ENCODE measurements at regions not wholly inside any gene's neighbourhood (a gene's known extent, or its start where the extent isn't known, plus 50 kb on each side); places are given as distances from the start of the nearest gene placed in this dataset.
"Not testable (repeated sequence)": the region's sequence is repeated elsewhere in the genome, so short reads cannot be mapped to it uniquely, and the experiment has no call there.

DNA sequence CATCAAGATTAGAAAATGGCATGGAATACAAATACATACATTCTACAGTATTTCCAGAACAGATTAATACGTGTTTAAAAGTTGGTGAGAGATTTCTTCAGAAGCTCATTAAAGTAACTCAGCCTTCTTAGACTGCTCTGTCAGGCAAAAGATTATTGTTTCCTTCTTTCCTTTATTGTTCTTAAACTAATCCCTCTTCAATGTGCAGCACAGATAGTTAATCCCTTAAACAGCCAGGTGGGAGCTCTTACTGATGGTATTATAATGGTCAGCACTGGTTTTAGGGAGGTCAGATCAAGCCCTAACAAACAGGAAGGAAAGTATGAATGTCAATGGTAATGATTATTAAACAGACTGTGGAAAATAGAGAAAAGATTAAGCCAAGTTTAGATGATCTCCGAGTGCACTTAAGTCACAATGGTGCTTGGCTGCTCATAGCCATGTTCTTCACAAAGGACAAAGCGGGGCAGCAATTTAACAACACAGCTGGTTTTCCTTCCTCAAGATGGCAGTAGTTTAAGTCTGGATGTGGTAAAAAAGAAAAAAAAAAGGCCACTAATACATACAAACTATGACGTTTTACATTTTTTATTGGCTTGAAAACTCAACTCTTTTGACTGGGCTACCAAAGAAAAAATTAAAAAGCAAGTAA is 992.6 kb downstream of the PCDH9 start:
- DNase-seq: no peak

GRCh38 chr13:66234159-66234558 is 996.0 kb downstream of the PCDH9 start:
- no peak for DNase-seq

DNA sequence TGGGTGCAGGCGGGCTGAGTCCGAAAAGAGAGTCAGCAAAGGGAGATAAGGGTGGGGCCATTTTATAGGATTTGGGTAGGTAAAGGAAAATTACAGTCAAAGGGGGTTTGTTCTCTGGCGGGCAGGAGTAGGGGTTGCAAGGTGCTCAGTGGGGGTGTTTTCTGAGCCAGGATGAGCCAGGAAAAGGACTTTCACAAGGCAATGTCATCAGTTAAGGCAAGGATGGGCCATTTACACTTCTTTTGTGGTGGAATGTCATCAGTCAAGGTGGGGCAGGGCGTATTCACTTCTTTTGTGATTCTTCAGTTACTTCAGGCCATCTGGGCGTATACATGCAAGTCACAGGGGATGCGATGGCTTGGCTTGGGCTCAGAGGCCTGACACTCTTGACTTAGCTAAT is 998.2 kb downstream of the PCDH9 start:
- DNase-seq: not testable (repeated sequence)

DNA sequence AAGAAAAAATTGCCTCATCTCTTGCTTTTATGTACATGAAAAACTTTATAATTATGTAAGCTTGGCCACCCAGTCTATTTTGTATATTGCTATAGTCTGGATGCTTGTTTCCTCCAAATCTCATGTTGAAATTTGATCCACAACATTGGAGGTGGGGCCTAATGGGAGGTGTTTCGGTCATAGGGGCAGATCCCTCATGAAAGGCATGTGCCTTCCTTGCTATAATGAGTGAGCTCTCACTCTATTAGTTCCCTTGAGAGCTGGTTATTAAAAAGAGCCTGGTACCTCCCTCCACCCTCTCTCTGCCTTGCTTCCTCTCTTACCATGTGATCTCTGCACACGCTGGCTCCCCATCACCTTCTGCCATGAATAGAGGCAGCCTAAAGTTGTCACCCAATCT is 1005.1 kb downstream of the PCDH9 start:
- no peak for DNase-seq

DNA sequence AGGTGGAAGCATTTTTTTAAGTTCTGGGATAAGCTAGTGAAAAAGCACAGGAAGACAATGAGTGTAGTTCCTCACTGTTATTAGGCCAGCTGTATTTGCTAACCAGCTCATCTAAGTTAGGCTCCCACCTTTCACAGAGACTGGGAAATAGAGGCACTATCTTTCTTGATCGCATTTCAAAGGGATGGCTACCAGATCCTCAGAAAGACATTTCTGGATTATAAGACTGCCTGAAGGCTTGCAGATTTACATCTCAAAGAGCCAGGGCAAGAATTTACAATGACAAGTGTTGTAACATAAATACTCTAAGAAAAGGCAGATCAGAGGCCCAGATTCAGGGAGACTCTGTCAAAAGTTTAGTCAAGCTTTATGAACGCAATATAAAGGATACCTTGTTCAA is 1005.5 kb downstream of the PCDH9 start:
- DNase-seq: no peak

- no peak for DNase-seq
These were observed 1007.2 kb downstream of the PCDH9 start for GRCh38 chr13:66222926-66223325.

DNA sequence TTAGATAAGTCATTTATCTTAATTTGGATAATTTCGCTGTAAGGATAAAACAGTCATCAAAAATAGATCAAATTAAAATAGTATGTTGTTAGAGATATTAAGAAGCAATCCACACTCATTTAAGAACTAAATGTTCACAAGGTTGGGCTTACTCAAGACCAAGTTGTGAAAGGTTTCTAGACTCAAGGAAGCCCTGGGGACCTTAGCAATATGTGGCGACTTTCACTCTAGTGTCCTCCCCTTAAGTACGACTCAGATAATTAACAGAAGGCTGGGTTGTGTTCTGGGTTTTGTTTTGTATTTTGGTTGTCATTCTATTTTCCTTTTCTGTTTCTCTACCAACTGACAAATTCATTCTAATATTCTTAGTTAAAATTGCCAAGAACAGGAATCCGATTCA is 1008.0 kb downstream of the PCDH9 start:
- DNase-seq: no peak

DNA sequence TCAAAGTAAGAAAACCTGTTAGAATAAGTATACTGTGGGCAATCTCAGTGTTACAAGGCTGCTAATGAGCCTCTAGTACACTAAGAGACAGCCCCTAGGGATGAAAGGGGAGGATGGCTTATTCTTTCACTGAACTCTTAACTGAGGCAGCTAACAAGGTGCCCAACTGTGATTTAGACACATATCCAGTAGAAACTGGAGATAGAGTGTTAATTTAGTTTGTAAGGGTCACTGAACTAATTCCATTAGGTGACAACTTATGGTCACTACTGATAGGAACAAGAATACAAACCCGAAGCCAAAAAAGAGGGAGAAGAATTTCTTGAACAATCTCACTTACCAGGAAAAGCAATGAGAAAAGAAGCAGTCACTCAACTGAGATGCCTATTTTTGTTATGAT is 1010.6 kb downstream of the PCDH9 start:
- no peak for DNase-seq

DNA sequence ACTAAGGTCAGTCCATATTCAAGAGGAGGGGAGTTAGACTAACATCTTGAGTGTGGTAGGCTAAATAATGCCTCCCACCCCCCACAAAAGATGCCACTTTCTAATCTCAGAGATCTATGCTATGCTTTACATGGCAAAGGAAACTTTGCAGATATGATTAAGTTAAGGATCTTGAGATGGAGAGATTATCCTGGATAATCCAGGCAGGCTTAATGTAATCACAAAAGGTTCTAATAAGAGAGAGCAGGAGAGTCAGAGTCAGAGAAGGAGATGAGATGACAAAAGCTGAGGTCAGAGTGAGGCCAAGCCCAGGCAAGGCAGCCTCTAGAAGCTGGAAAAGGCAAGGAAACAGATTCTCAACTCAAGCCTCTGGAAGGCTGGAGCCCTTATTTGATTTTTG is 1011.6 kb downstream of the PCDH9 start:
- DNase-seq: no peak

DNA sequence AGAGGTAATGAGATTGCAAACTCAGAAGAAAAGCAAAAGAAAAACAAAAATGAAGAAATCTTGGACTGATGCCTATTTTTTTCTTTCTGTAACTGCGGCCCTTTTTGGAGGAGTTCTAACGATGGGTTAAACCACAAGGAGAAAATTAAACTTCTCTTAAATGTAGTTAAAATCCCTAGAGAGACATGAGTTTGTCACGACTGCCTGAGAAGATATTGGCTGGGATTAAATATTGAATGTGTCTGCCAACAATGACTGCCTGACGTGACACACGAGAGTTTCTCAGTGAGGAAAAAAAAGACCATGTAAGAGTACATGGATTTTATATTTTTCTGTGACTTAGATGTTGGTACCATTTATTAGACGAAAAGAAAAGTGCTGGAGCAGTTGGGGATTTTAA is 1013.4 kb downstream of the PCDH9 start:
- no peak for DNase-seq

- no peak for DNase-seq
These were observed 1015.7 kb downstream of the PCDH9 start for GRCh38 chr13:66214467-66214866.

DNA sequence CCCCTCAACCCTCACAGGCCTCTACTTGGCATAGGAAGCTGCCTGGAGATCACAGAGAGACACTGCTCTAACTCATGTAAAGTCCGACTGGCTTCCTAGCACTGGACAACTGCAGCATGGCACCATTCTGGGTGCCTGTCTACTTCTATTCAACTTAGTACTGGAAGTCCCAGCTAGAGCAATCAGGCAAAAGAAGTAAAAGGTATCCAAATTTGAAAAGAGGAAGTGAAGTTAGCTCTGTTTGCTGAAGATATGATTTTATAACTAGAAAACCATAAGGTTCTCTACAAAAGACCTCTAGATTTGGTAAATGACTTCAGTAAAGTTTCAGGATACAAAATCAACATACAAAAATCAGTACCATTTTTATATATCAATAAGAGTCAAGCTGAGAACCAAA is 1017.6 kb downstream of the PCDH9 start:
- DNase-seq: no peak

DNA sequence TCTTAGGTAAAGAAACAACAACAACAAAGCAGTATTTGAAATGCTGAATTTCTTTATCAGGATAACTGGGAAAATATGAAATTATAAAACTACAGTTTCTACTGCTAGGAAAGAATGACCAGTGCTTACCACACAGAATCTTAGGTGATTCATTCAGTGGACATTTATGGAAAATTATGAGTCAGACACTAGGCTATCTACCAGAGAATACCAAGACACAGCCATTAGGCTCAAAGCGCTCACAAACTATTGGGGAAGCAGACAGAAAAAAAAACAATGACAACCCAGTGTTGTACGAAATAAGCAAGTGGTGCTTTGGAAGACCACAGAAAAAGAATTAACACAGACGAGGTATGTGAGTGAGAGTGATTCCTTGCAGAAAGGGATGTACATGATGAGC is 1019.5 kb downstream of the PCDH9 start:
- DNase-seq: no peak

DNA sequence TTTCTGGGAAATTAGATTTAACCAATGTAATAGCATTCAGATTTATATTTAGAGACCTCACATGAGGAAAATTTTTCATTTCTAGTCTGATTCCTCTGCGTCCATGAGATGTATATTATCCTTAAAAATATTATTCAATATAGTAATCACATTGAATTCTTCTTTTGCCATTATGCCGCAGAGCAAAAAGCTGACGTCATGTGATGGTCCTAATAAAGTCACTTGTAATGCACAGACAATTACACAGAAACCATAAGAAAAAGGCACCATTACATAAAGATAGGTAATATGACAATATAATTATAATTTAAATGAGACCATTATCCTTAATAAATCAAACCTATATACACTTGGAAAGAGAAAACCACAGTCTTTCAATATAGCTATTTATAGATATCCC is 1021.5 kb downstream of the PCDH9 start:
- no peak for DNase-seq

- no peak for DNase-seq
These were observed 1022.5 kb downstream of the PCDH9 start for GRCh38 chr13:66207610-66208009.

GRCh38 chr13:66205807-66206206 is 1024.3 kb downstream of the PCDH9 start:
- no peak for DNase-seq

- DNase-seq: no peak
These were observed 1029.6 kb downstream of the PCDH9 start for GRCh38 chr13:66200555-66200954.

GRCh38 chr13:66195238-66195637 is 1034.9 kb downstream of the PCDH9 start:
- DNase-seq: no peak

GRCh38 chr13:66189986-66190385 is 1040.2 kb downstream of the PCDH9 start:
- DNase-seq: no peak

DNA sequence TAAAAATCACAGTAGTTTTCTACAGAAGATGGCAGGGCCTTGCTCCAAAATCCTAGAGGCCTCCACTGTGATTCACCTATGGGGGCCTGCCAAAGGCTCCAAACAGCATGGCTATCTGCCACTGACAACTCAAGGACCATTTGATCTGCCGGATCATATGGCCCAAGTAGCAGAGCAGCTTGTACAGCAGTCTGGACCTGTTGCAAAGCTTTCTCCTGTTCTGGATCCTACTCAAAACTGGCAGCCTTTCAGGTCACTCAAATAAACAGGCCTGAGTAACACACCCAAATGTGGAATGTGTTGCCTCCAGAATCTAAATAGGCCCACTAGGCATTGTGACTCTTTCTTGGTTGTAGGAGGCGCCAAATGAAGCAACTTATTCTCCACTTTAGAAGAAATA is 1049.3 kb downstream of the PCDH9 start:
- no peak for DNase-seq

- DNase-seq: no peak
These were observed 1058.2 kb downstream of the PCDH9 start for GRCh38 chr13:66171920-66172319.

DNA sequence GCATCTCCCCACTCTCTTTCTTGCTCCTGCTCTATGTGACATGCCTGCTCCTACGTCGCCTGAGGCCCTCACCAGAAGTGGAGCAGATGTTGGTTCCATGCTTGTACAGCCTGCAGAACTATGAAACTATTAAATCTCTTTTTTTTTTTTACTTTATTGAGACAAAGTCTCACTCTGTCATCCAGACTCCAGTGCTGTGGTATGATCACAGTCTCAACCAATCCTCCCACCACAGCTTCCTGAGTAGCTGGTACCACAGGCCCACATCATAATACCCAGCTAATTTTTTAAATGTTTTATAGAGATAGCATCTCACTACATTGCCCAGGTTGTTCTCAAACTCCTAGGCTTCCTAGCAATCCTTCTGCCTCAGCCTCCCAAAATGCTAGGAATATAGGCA is 1067.7 kb downstream of the PCDH9 start:
- DNase-seq: no peak

DNA sequence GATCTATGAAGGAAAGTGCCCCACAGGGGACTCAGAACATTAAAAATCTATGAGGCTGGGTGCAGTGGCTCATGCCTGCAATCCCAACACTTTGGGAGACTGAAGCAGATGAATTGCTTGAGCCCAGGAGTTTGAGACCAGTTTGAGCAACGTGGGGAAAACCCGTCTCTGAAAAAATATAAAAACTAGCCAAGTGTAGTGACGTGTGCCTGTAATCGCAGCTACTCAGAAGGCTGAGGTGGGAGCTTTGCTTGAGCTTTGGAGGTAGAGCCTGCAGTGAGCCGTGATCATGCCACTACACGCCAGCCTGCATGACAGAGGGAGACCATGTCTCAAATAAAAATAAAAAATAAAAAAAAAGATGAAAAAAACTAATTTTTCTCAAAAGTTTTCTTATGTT is 1070.6 kb downstream of the PCDH9 start:
- DNase-seq: no peak

DNA sequence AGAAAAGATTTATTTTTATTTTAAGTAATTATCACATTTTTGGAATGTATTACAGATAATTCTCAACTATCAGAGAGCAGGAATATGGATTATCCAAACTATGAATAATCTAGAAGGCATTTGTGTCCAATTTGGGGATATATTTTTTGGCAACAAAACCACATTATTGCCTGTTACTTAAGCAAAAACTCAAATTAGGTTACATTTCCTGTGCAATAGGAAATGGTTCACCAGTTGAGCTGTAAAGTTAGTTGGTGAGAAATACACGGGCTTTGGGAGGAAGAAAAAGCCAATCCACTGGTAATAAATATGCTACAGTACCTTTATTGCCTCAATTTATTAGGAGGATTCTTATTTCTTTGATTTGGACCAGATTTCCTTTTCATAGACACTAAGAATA is 1075.2 kb downstream of the PCDH9 start:
- no peak for DNase-seq

DNA sequence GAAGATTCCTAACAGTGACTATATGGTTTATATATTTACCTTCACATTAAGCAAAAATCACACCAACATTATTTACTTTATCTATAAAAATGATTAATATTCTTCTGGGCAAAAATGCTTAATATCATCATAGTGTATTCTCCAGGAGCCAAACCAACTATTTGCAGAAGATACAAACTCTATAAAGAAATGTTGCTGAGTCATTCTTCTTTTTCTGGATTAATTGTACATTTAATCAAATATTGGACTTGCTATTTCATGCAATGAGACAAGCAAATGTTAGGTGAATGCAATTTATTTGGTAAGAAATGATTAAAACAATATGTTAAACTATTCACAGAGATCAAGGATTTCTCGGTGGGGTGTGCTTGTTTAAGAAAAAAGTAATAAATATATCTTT is 1075.8 kb downstream of the PCDH9 start:
- no peak for DNase-seq

- no peak for DNase-seq
These were observed 1077.5 kb downstream of the PCDH9 start for GRCh38 chr13:66152596-66152995.

Measured in activated T-cell treated with anti-CD3 and anti-CD28 coated beads, Interleukin-2, amount 50 U/mL, for 48 hours (primary cell).